Calu3 (cell line): ENCODE measurements at regions not wholly inside any gene's neighbourhood (a gene's known extent, or its start where the extent isn't known, plus 50 kb on each side); places are given as distances from the start of the nearest gene placed in this dataset.

ENCODE experiments used
- BruUV-seq: library from RNA; stranded (reverse); fragments of 400-500 nt; replicated peaks from 2 replicates; lab custom pipeline; 2021; lab: Mats Ljungman, UMichigan
- CTCF ChIA-PET: fragments of 300-600 bp; sonication (Branson Sonifier 250); formaldehyde crosslinking; loops from one replicate; lab custom pipeline; 2022; ENCODE audit warnings: antibody characterized with exemption; lab: Charles Lee
- DNase-seq: peaks from one replicate; pipeline ENCODE4 v3.0.0; 2022
- H3K27ac Mint-ChIP-seq: one replicate; pipeline ENCODE4 v1.8.0; 2022; ENCODE audit warnings: mixed read lengths; ENCODE audit not compliant: unreplicated experiment
- H3K27me3 Mint-ChIP-seq: one replicate; pipeline ENCODE4 v1.8.0; 2022; ENCODE audit warnings: mixed read lengths; ENCODE audit not compliant: unreplicated experiment
- H3K36me3 Mint-ChIP-seq: one replicate; pipeline ENCODE4 v1.8.0; 2022; ENCODE audit warnings: mild to moderate bottlenecking, moderate library complexity, mixed read lengths; ENCODE audit not compliant: insufficient read depth, unreplicated experiment
- H3K4me1 Mint-ChIP-seq: one replicate; pipeline ENCODE4 v1.8.0; 2022; ENCODE audit warnings: mild to moderate bottlenecking, low read depth, mixed read lengths; ENCODE audit not compliant: unreplicated experiment
- H3K4me3 Mint-ChIP-seq: one replicate; pipeline ENCODE4 v1.8.0; 2022; ENCODE audit warnings: mild to moderate bottlenecking, low read depth, moderate library complexity, mixed read lengths; ENCODE audit not compliant: unreplicated experiment
- H3K9me3 Mint-ChIP-seq: one replicate; pipeline ENCODE4 v1.8.0; 2022; ENCODE audit warnings: low read depth, mixed read lengths; ENCODE audit not compliant: unreplicated experiment
- CTCF ChIP-seq: fragments of 200-600 bp; IDR thresholded peaks from one replicate; pipeline ENCODE4 v1.8.0; 2022; ENCODE audit warnings: antibody characterized with exemption; ENCODE audit not compliant: unreplicated experiment
- intact Hi-C: fragments of 100-400 bp; cut with micrococcal nuclease; formaldehyde crosslinking; loops from one replicate; pipeline ENCODE4 v1.10.0; 2022; ENCODE audit not compliant: unreplicated experiment

GRCh38 chr4:130808492-130808891, 1712.5 kb downstream of the C4orf33 start:
- H3K27ac Mint-ChIP-seq: no peak overlapping the region
- no peak for DNase-seq
- H3K4me3 Mint-ChIP-seq: no peak overlapping the region
- no peaks in the 10 kb centered on the region for H3K4me1 Mint-ChIP-seq
- TF ChIP-seq CTCF: peak; percentile 32
- no TSS peak for BruUV-seq
- H3K36me3 Mint-ChIP-seq: no peaks in the 10 kb centered on the region
- no peaks in the 10 kb centered on the region for H3K9me3 Mint-ChIP-seq
- CTCF ChIA-PET: interaction anchor here (1.1 to 1.8 kb wide), 2 partner anchors 11 to 245 kb away, joined by 3 to 9 read pairs; no protein-coding TSS in a partner anchor
- intact Hi-C loops: loop anchor here (1.0 kb wide), 2 partner anchors 245 to 449 kb away; no protein-coding TSS in a partner anchor
- no peaks in the 10 kb centered on the region for H3K27me3 Mint-ChIP-seq

DNA sequence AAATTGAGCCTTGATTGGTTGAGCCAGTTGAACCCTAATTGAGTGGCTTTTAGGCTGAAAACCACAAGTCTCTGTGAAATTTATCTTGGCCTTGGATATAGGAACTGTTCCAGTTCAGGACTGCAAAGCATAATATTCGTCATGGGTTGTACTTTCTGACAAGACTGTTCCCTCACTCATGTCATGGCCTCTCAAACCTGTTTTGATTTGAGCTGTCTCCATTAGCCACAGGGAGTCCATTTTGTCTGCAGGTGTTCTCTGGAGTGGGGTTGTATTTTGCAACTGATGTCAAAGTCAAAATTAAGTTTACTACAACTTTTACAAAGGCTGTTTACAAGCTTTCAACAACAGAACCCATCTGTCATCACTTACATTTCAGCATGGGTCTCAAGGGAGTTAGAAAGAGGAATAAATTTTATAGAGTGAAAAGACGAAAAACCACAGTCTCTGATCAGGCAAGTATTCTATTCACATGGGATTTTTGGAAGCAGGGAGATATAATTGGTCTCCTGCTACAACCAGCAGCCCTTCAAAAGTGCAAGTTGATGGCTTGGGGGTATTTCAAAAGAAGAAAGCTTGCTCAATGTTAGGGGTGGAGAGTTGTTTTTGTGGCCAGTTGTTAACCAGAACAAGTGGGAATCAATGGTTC, 1716.3 kb downstream of the C4orf33 start:
- Mint-ChIP-seq H3K9me3 (peaks cover 2% of the 10 kb centered on the region), H3K27me3 (no peaks in the 10 kb centered on the region), H3K36me3 (no peaks in the 10 kb centered on the region), H3K4me1 (no peaks in the 10 kb centered on the region), H3K27ac (no peak overlapping the region), H3K4me3 (no peak overlapping the region)
- no peak for DNase-seq
- no TSS peak for BruUV-seq
- CTCF ChIA-PET: interaction anchor here (1.4 kb wide), 1 partner anchor 249 kb away, joined by 3 read pairs; no protein-coding TSS in a partner anchor
- intact Hi-C loops: no loop called here
- no peak for TF ChIP-seq CTCF

DNA sequence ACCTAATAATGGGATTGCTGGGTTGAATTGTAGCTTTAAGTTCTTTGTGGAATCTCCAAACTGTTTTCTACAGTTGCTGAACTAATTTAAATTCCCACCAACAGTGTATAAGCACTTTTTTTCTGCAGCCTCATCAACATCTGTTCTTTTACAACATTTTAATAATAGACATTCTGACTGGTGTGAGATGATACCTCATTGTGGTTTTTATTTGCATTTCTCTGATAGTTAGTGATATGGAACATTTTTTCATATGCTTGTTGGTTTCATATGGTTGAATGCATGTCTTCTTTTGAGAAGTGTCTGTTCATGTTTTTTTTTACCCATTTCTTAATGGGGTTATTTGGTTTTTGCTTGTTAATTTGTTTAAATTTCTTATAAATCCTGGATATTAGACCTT, 1718.9 kb downstream of the C4orf33 start:
- H3K4me3 Mint-ChIP-seq: no peak overlapping the region
- no peaks in the 10 kb centered on the region for H3K36me3 Mint-ChIP-seq
- CTCF ChIA-PET: no interaction called here
- no peaks in the 10 kb centered on the region for H3K27me3 Mint-ChIP-seq
- no peak overlapping the region for H3K27ac Mint-ChIP-seq
- no peak for TF ChIP-seq CTCF
- BruUV-seq: no TSS peak
- intact Hi-C loops: no loop called here
- peaks cover 2% of the 10 kb centered on the region for H3K9me3 Mint-ChIP-seq
- DNase-seq: no peak
- no peaks in the 10 kb centered on the region for H3K4me1 Mint-ChIP-seq

DNA sequence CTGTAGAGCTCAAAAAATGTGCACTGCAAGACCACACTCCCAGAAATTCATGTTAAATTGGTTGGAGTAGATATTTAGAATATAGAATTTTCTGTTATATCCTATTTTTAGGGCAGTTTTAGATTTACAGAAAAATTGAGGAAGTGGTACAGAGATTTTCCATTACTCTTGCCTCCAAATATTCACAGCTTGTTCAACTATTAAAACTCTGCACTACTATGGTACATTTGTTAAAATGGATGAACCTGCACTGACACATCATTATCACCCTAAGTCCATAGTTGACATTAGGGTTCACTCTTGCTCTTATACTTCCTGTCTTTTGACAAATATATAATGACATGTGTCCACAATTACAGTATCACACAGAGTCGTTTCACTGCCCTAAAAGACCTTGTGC, 1724.5 kb downstream of the C4orf33 start:
- no peak for TF ChIP-seq CTCF
- H3K4me3 Mint-ChIP-seq: no peak overlapping the region
- no peaks in the 10 kb centered on the region for H3K4me1 Mint-ChIP-seq
- H3K27me3 Mint-ChIP-seq: no peaks in the 10 kb centered on the region
- H3K9me3 Mint-ChIP-seq: peaks cover 5% of the 10 kb centered on the region
- DNase-seq: no peak
- no peak overlapping the region for H3K27ac Mint-ChIP-seq
- intact Hi-C loops: no loop called here
- no TSS peak for BruUV-seq
- H3K36me3 Mint-ChIP-seq: no peaks in the 10 kb centered on the region
- CTCF ChIA-PET: no interaction called here
